ENCODE measurements at regions not wholly inside any gene's neighbourhood (a gene's known extent, or its start where the extent isn't known, plus 50 kb on each side); places are given as distances from the start of the nearest gene placed in this dataset.
"Not testable (repeated sequence)": the region's sequence is repeated elsewhere in the genome, so short reads cannot be mapped to it uniquely, and the experiment has no call there.

DNA sequence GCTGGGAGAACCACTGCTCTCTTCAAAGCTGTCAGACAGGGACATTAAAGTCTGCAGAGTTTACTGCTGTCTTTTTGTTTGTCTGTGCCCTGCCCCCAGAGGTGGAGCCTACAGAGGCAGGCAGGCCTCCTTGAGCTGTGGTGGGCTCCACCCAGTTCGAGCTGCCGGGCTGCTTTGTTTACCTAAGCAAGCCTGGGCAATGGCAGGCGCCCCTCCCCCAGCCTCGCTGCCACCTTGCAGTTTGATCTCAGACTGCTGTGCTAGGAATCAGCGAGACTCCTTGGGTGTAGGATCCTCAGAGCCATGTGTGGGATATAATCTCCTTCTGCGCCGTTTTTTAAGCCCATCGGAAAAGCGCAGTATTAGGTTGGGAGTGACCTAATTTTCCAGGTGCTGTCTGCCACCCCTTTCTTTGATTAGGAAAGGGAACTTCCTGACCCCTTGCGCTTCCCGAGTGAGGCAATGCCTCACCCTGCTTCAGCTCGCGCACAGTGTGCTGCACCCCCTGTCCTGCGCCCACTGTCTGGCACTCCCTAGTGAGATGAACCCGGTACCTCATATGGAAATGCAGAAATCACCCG, 298.3 kb upstream of the MIS18BP1 start:
- DNase-seq = not testable (repeated sequence)

DNA sequence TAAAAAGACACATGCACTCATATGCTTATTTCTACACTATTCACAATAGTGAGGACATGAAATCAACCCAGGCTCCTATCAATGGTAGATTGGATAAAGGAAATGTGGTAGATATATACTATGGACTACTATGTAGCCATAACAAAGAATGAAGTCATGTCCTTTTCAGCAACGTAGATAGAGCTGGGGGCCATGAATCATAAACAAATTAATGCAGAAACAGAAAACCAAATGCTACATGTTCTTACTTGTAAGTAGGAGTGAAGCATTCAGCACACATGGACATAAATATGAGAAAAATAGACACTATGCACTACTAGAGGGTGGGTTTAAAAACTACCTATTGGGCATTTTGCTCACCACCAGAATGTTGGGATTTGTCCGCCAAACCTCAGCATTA, 278.0 kb upstream of the MIS18BP1 start:
- DNase-seq = no peak

DNA sequence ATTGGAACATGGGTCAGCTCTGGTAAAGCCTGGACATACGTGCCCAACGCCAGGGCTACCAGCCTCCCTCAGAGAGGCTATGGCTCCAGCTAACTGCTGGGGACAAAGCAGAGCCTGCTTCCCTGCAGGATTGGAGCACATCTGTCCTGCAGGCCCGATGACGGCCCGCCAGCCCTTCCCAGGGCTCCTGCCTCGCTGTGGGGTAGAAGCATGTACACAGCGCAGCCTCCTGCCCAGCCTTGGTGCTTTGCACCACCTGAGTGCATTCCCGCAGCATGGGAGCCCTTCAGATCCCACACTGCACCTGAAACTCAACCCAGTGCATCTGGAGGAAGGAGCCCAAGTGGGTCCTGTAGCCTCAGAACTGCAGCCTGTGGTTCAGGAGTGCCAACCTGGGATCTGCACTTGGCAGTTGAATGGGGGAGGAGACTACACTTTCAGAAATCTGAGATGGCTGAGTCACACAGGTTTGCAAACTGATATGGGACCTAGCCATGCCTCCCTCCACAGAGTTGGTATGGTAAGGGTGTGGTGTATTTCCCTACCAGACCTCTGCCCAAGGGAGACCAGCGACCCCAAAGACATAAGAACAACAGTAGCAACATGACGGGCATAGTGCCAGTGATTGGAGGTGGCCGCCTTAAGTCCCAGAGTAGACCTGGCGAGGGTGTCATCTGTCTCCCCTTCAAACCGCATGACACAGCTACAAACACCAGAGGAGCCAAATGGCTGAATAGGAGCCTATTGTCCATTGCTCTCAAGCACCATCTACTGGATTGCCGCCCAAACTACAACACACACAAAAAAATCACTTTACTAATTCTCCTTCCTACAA, 273.9 kb upstream of the MIS18BP1 start:
- DNase-seq = no peak

DNA sequence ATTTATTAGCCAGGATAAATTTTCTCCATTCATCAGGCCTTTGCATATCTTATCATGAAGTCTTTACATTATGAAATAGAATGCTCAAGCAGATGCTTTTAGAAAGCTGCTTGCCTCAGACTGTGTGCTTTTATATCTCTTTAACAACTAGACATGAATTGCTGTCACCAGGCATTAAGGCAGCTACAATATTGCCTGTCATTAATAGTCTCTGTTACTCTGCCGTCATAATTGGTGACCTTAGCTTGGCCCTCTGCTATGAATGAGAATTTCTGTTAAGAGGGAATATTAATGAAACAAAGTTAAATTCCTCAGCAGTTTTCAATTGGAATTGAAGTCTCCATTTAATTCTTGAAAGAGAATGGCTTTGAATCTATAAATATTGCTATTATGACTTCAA, 266.8 kb upstream of the MIS18BP1 start:
- no peak for DNase-seq

DNA sequence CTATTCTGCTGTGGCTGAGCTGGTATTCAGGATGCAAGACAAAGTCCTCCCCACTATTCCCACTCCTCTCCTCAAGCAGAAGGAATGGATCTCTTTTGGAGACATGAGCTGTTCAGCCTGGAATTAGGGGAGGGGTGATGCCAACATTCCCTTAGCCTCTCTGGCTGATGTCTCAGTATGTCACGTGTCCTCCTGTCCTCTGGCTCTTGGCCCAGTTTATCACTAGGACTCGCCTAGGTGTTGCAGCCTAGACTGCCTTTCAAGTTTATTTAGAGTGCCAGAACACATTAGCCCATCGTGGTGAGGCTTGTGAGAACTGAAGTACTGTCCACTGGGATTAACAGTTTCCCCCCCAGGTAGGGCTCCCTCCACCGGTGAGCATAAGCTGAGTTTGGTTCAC, 239.9 kb upstream of the MIS18BP1 start:
- no peak for DNase-seq

DNA sequence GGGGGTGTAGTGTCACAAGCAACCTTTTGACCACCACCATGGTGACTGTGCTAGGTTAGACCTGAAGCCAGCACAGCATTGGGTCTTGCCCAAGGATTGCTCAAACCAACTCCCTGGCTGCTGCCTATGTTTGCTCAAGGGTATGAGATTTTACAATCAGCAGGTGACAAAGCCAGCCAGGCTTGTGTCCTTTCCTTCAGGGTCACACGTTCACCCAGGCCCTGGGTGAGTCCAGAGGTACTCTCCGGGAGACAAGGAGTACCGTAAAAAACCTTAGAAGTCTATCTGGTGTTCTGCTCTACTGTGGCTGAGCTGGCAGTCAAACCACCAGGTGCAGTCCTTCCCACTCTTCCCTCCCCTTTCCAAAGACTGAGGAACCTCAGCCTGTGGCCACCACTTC, 238.9 kb upstream of the MIS18BP1 start:
- DNase-seq = no peak

DNA sequence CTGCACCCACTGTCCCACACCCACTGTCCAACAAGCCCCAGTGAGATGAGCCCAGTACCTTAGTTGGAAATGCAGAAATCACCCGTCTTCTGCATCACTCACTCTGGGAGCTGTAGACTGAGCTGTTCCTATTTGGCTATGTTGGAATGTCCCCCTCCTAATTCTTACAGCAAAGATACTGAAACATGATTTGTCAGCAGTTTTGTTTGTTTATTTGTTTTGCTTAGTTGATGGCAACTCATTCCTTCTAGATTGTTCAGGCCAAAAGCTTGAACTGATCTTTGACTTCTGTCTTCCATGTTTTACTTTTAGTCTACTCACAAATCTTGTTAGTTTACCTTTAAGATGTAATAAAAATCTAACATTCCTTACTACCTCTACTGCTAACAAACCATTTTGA, 233.6 kb upstream of the MIS18BP1 start:
- no peak for DNase-seq

DNA sequence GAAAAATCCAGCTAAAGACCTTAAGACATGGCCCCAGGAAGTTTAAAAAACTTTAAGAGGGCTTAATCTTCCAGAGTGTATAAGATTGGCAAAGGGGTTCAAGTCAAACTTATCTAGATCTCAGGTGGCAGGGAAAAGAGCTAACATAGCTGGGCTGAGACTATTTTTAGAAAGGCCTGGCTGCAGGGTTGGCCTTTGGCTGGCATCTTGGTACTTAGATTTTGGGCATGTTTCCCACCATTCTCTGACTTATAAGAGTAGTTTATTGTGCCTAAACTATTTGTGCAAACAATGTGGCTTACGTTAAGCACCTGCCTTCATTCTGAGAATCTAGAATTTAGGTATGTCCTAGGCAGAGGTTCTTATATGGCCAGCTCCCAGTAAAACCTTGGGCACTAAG, 214.0 kb upstream of the MIS18BP1 start:
- DNase-seq = no peak

DNA sequence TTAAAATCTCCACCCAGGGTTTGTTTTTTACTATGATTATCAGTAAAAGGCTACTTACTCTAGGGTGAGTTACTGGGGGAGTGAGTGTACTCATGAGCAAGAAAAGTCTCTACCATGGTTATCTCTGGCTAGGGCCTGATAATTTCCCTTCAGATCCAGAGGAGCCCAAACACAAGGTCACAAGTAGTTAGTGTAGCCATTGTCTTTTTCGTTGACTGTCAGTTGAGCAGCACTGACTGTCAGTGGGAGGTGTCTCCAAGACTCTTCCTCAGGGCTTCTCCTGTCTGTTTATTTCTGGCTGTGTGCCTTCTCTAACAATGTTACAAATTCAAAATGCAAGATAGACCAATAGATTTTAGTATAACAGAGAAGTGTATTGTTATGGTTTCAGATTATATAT, 181.2 kb upstream of the MIS18BP1 start:
- no peak for DNase-seq

DNA sequence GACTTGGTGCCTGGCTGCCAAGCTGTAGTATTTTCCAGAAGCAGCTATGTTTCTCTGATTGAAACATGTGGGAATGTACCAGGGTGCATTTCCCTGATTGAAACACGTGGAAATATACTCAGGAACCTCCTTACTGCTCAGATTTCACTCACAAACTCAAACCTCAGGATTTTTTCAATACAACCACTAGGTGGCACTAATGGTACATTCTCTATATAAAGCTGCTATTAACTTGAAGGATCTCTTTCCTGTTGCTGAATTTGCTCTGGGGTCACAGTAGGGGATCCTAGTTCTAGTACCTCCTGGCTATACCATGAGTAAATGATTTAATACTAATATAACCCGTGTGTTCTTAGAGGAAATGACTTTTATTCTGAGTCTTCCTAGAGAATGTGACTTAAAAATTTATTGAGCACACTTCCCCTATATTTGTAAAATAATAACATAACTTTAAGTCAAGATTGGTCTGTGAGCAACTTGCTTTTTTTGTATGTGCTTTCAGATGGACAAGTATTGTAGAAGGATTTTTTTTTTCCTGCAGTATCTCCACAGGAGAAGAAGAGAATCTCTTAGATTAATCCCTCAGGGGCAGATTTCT, 173.8 kb upstream of the MIS18BP1 start:
- DNase-seq = no peak

DNA sequence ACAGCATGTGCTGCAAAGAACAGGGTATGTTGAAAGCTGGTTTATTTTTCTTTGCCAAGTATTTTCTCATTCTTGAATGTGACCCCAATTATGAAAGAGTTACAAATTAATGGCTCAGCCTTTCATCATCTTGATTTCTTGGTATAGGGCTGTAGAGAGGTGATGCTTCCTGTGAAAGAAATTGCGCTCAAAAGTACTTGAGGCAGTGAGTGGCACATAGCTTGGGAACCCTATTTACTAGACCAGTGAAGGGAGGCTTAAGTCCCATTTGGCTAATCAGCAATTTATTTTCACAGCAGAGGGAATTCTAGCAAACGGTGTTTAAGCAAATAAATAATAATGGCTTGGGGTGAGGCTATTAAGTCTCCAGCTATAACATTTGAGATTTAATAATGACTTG, 153.9 kb upstream of the MIS18BP1 start:
- no peak for DNase-seq

DNA sequence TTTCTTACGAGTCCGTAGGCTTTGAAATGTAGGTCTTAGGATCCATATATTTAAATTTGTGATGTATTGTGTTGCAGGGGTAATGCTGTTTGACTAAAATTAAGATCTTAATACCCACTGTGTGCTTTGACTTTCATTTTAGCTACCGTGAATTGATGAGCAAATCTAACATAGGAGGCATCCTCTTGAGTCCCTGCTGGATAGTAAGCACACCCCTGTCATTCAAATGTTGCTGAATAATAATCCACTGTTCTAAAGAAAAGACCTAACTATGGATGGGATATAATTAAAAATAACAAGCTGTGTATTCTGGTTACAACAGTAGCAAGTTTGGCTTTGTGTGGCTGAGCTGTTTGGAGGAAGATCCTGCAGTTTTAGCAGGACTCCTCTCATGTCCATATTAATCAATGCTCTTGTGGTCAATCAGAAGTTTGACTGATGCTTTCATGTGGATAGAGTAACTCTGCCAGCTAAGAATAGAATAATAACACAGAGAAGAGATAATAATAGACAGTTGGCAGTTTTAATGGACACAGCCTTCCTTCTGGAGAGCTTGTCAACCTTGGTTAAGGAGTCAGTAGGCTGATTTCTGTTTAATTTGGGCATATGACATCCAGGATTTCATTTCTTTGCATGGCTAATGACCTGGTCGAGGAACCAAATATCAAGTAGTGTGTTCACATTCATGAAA, 148.1 kb upstream of the MIS18BP1 start:
- no peak for DNase-seq

DNA sequence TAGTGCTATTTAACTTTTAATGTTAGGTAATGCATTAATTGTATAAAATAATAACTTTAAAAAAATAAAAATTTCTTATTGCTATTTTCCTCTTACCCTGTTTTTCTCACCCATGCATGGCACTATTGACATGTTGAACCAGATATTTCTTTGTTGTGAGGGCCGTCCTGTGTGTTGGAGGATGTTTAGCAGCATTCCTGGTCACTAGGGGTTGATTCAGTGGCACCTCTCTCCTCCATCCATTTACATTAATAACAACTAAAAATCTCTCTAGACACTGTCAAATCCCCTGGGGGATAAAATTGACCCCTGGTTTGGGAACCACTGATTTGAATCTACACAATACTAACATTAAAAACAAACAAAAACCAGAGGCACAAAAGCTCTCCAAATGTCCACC, 147.5 kb upstream of the MIS18BP1 start:
- DNase-seq = no peak

DNA sequence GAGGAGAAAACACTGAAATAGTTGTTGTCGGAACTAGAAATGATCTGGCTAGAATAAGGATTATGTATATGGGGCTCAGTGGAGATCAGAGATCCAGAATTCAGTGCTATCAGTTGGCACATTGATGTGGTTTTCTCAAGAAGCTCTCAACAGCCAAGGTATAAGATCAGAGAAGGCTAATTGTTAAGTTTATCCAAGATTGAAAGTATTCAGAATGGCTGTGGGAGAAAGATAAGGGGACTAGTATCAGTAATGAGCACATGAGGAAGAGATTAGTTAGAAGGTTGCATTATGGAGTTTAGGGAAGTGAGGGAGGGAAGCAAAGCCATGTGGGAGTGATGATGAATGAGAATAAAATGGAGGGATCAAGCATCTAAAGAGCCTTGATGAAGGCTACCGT, 128.1 kb upstream of the MIS18BP1 start:
- no peak for DNase-seq

DNA sequence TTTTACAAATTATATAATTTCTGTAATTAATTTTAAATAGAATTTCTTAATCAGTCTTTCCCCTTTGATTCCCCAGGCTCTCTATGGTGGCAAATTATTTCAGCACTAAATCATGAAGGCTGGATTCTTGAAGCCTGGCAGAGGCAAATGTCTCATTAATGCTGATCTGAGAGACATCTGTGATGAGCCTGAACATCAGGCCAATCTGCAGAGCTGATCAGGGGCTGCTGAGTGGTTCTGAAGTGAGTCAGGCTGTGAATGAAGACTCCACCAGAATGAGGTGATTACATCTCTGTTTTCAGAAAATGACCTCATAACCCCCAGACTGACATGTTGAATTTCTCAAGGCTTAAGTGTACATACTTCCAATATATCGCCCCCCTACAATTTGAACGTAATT, 124.2 kb upstream of the MIS18BP1 start:
- no peak for DNase-seq

DNA sequence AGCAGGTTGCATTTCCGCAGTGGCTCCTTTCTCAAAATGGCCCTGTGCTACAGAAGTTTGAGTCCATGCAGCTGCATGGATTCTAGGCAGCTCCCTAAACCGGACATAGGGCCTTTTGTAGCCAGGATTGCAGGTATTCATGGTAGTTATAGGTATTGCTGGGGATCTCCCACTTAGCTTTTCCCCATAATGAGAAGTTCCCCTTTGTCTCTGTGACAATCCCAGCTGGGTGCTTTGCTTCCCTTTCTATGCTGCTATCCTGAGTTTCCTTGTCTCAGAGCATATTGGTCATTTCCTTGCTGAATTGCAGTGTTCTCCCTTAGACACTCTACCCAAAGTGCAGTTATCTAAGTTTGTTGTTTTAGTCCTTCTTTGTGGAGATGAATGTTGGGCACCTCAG, 120.9 kb upstream of the MIS18BP1 start:
- no peak for DNase-seq

DNA sequence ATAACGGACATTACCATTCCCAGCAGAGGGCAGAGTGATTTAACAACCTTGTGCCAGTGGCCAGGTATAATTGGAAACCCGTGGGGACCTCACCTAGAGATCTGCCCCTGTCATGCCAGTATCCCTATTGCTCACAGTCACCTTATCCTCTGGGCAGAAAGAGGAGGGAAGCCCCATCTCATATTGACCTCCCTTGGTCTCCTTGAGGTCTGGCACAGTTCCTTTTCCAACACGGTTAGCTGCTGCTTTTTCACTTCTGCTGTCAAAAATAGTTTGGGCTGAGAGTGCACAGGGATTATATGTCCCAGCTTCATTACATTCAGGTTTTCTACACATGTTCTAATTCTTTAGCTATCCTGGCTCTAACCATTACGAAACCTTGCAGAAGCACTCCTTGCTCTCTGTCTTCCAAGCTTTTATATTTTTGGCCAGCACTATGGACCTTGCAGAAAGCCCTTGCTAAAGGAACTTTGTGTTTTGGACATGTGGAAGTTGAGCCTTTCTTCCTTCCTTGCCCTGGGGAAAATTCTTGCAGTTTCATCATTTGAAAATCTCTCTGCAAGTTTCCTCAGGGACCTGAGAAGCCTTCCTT, 111.7 kb upstream of the MIS18BP1 start:
- DNase-seq = no peak

DNA sequence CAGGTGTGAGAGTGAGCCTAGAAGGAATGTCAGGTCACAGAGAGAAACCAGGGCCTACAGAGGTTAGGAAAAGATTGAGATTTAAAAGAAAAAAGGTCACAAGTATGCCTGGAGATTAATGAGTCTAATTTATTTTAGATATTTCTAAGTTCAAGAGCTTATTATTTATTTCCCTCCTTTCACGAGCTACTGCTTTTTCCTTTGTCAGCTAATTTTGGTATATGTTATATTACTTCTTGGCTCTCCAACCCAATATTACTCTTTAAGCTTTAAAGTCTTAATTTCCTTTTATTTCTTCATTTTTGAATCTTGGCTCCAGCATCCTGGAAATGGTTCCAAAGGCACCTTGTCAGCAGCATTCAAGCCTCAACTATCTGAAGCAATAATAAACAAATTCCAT, 109.5 kb upstream of the MIS18BP1 start:
- DNase-seq = no peak

DNA sequence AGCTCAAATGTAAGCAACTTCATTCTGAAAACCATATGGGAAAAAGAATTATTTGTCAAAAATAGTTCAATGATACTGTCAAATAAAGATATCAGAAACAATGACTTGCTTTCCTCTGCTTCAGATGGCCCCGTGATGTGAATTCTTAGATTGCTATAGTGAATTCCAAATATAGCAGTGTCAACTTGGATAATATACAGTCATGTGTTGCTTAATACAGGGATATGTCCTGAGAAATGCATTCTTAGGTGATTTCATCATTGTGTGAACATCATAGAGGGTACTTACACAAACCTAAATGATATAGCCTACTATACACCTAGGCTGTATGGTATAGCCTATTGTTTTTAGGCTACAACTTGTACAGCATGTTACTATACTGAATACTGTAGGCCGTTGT, 108.7 kb upstream of the MIS18BP1 start:
- no peak for DNase-seq

DNA sequence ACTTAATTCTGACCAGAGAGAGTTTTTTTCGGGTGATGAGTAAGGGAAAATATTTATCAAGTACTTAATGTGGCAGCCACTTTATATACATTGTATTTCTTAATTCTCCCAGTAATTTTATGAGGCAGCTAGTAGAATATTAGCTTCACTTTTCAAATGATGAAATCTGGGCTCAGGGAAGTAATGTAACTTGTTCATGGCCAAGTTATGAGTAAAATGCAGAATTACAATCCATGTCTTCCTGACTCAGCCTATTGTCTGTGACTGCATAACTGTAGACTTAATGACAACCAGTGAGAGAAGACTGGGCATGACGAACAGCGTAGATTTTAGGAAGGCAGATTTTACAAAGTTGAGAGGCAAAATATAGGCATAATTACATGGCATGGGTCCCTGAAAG, 106.7 kb upstream of the MIS18BP1 start:
- DNase-seq = no peak

DNA sequence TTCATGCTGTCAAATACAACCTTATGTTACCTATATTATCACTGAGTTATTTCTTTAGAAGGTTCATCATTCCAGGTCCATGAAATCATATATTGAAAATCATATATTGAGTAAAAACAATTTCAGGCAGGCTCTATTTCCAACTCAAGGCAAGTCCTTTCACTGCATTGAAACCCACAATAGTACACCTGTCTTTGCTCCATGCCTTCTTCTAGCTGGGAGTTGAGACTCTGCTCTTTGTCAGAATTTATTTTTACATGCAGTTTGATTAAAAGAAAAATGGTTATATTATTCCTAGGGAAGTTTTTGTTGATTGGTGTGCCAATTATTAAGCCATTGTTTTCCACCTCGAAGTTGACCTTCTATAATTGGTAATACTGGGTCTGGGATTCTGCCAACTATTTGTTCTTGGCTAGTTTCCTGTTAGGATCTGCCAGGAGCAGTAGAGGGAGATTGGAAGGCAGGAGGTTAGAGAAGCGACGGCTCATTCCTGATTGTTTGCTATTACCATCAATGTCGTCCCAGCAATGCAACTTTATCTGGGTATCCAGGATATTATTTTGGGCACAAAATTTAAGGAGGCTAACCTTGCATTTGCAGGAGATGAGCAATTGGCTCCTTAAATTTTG, 79.5 kb upstream of the MIS18BP1 start:
- DNase-seq = no peak

DNA sequence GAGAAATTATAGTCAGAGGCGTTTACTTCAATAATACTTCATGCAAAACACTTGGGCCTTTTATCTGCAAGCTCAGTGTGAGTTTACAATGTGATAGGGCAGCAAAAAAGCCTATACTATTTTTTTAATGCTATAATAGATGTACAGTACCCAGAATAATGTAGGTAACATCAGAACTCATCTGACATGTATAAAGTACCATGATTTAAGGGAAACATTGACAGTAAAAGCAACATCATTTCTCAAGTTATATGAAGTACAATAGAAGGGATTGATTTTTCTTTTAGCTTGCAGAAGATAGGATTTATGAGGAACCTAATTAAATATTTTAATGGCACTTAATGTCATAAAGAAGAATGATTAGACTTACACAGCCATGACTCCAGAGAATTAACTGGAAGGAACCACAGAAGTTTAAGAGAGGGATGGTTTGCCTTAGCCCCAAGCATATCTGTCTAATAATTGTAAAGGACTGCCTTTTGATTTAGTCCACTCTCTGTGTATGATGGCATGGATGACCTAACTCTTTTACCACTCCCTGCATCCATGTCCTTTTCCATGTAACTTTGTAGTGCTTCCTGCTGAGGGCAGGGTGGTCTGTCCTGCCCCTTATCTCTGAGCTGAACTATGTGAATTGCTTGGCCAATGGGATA, 55.9 kb upstream of the MIS18BP1 start:
- DNase-seq = no peak

All from femur (tissue), 1 donor.